ENCODE measurements at regions not wholly inside any gene's neighbourhood (a gene's known extent, or its start where the extent isn't known, plus 50 kb on each side); places are given as distances from the start of the nearest gene placed in this dataset.

GRCh38 chr15:89009080-89009479, 79.2 kb upstream of the ABHD2 start:
- no peak for TF ChIP-seq CTCF (IDR thresholded peaks at IDR 0.05)
- TF ChIP-seq ZFX (IDR thresholded peaks at IDR 0.05; ENCODE audit: borderline replicate concordance), result no peak
